Activated T-helper 9 cell treated with anti-CD3 and anti-CD28 coated beads, Interleukin-2, amount 50 U/mL, for 16 hours (primary cell): ENCODE measurements at regions not wholly inside any gene's neighbourhood (a gene's known extent, or its start where the extent isn't known, plus 50 kb on each side); places are given as distances from the start of the nearest gene placed in this dataset.
"Not testable (repeated sequence)": the region's sequence is repeated elsewhere in the genome, so short reads cannot be mapped to it uniquely, and the experiment has no call there.

Source experiments
- DNase-seq: peaks from one replicate; pipeline ENCODE4 v3.0.0-alpha.2; 2020; ENCODE audit warnings: low read depth

- DNase-seq, result no peak
Measured at GRCh38 chr17:33944412-33944811, 310.7 kb upstream of the CCL2 start.

- no peak for DNase-seq
Measured at GRCh38 chr17:33944826-33945225, 310.3 kb upstream of the CCL2 start.

- no peak for DNase-seq
Measured at GRCh38 chr17:33945646-33946546, 309.2 kb upstream of the CCL2 start.

DNA sequence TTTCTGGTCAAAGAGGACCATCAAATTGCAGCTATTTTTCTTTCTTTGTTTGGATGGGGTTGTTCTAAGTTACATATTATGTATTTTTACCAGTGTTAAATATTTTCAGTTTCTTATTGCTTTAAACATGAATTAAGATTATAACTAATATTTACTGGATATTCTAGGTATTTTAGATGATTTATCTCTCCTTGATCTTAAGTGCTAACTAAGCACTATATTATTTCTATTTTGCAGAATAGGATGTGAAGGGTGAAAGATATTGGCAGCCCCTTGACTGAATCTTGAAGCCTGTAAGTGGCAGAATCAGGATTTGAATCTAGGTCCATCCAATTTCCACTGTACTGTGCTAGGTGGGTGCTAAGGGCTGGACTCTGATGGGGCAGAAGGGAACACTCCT lies 307.3 kb upstream of the CCL2 start:
- DNase-seq, result no peak

GRCh38 chr17:33948309-33948708 lies 306.8 kb upstream of the CCL2 start:
- no peak for DNase-seq

GRCh38 chr17:33949100-33949499 lies 306.0 kb upstream of the CCL2 start:
- DNase-seq, result no peak

DNA sequence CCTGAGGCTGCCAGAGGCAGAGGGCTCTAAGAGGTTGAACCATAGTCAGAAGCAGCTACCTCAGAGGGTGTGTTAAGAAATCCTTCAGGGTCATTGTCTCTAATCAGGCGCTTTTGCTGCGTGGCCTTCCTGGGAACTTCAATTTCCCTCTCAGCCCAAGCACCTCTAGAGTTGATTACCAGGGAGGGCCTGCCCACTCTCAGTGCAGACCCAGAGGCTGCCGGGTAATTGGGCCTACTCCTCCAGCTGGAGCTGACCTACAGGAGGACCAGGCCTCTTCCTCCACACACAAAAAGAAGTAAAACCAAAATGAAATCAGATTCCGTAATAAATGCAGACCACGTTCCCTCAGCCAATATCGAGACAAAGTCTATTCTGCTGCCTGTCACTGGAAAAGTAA lies 305.0 kb upstream of the CCL2 start:
- no peak for DNase-seq

- no peak for DNase-seq
Measured at GRCh38 chr17:33952425-33952824, 302.7 kb upstream of the CCL2 start.

DNA sequence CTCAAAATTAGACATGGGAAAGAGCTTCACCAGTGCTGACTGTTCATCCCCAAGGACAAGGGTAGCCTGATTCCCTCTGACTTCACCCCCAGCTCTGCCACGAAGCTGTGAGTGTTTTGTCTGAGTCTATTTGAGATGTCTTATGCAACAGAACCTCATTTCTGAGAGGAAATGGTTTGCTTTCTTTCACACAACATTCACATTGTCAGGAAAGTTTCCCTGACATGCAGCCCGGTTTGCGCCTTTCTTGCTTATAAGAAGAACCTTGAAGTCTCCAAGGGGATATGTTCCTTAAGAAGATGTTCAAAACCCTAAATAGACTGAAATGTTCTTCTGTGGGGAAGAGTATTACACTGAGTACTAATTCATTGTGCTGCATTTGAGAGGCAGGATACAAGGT lies 300.5 kb upstream of the CCL2 start:
- no peak for DNase-seq

DNA sequence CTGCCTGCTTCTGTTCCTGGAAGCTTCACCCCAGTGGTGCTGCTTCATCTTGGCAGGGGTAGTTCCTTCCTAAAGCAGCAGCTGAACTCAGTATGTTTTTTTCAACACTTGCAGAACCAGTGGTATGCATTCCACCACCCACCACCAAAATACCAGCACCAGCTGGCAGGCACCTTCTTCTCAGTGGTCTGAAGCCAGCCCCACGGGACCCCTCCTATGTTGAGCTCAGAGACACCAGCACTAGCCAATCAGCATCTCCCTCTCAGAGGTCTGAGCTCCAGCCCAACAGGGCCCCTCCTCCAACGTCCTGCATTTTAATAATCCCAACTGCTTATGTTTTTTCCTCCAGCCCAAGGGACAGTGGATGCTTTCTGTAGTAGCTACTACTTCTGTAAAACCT lies 299.6 kb upstream of the CCL2 start:
- no peak for DNase-seq

- not testable (repeated sequence) for DNase-seq
Measured at GRCh38 chr17:33959098-33959497, 296.0 kb upstream of the CCL2 start.

DNA sequence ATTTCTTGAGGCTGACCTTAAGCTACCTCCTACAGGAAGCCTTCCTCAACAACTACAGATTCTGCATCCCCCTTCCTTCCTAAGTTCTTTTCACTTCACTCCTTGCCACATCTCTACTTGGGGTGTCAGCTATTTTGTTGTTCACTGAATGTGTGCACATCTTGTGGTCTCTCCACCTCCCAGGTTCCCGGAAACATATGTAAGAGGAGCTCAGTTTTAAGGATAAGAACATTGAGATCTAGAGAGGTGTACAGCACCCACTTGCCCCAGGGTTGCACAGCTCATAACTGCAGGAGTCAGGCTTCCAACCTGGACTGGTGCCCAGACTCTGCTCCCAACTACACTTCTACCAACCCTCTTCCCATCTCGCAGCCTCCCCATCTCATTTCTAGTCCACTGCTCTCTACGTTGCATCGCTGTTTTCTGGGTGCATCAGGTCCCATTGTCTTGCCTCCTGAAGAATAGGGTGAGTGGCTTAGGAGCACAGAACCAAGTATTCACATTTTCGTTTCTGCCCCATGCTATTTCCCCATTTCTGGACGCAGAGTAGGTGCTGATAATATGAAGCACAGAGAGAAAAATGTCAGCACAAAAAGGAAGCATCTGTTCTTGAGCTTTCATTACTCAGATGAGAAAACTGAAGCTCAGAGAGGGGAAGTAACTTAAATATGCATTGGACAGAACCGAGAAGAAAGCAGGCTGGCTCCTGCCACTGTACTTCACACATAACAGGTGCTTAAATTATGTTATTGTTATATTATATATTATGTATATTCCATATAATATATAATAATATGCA lies 292.0 kb upstream of the CCL2 start:
- no peak for DNase-seq

- no peak for DNase-seq
Measured at GRCh38 chr17:33964344-33964979, 290.6 kb upstream of the CCL2 start.

GRCh38 chr17:33966410-33967059 lies 288.6 kb upstream of the CCL2 start:
- DNase-seq, result no peak

DNA sequence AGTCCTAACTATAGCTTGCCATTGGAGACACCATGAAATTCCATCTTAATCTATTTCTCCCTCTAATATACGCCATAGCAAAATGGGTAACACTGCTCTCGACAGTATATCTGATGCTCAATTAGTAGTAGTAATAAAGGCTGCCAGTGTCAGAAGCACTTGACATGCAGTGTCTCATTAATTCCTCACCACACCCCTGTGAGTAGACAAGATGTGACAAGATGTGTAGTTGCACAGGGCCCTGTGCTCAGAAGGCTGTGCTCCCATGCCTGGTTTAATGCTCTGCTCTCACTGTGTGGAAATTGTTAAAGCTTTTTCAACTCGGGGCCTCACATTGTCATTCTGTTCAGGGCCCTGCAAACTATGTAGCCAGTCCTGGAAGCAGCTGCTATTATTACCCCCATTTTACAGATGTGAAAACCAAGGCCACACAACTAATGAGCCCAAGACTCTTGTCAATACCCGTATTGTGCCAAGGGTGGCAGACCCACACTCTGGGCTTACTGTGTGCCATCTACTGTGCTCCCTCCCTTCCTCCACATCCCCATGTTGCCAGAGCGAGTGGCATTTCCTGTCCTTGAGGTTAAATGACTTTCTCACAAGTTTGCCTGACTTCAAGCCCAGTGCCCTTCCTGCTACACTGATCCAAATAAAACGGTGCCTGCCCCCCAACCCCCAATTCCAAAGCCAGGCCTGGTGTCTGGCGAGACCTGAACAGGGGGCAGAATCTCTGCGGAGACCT lies 287.3 kb upstream of the CCL2 start:
- no peak for DNase-seq

- DNase-seq, result no peak
Measured at GRCh38 chr17:33968350-33969044, 286.6 kb upstream of the CCL2 start.

- DNase-seq, result no peak
Measured at GRCh38 chr17:33970279-33970678, 284.8 kb upstream of the CCL2 start.

DNA sequence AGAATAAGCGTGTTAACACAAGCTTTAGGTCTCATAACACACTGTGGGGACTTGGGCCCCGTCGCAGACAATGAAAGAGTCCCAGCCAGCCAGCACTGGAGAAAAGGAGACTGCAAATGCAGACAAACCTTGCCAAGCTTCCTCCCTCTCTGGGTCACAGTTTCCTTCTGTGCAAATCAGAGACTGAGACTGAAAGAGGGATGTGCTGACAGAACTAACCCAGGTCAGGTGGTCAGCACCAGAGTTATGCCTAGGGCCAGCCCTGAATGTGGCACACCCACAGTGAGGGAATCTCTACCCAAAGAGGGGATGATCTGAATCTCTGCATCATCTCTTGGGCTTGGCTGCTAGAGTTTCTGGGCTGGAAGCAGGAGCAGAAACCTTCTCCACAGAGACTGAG lies 282.3 kb upstream of the CCL2 start:
- no peak for DNase-seq

DNA sequence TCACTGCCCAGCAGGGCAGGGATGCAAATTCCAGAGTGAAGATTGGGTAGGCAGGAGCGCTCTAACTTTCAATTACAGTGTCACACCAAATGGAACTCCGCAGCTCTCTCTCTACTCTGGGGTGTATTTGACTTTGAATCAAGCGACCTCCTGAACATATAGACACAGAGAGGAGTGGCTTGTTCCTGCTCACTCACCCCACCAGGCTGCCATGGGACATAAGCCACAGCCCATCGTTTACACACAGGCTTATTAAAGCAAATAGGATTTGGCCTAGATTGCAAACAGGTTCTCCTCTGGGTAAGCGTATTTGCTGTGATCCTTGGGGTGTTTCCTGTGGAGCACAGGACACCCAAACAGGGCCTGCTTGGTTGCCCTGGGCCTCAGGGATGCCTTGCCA lies 281.6 kb upstream of the CCL2 start:
- DNase-seq, result no peak

GRCh38 chr17:33974276-33974675 lies 280.8 kb upstream of the CCL2 start:
- no peak for DNase-seq

DNA sequence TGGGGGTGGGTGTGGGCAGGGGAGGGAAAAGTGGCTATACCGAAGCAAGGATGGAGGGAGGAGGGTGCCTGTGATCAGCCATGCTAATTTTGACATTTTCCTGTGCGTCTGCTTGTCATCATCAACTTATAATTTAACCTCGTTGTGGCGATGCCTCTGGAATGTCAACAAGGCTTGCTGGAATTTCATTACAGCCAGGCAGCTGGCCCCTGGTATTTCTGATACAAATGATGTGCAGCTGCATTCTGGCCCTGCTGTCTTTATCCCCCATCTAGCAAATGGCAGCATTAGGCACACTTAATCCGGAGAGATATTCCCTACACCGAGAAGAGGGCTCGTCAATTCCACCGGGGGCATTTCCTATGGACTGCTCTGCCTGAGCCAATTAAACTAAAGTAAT lies 278.3 kb upstream of the CCL2 start:
- DNase-seq, result no peak
